ENCODE measurements at regions not wholly inside any gene's neighbourhood (a gene's known extent, or its start where the extent isn't known, plus 50 kb on each side); places are given as distances from the start of the nearest gene placed in this dataset.

DNA sequence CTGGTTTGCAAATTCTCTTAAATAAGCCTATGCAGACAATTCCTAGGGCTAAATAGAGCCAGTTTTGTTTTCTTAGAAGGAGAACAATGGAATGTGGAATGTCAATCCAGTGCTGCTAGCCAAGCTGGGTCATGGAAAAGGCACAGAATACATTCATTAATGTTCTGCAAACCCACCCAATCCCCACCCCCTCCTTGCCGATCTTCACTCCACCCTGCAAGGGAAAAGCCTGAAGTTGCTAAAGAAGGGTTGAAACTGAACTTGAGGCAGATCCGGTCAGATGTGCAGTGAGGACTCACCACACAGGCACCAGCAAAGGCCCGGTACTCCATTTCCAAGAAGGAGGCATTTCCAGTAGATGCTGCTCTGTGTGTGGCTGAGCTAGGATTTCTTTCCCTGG is 179.6 kb downstream of the PLPP3 start:
- Mint-ChIP-seq H3K4me1 (ENCODE audit: low read depth) (no peaks in the 10 kb centered on the region), H3K27me3 (ENCODE audit: insufficient read depth) (no peaks in the 10 kb centered on the region; the same call in 1 of the 2 replicates), H3K27ac (no peak overlapping the region), H3K36me3 (ENCODE audit: low read depth) (no peaks in the 10 kb centered on the region), H3K4me3 (no peak overlapping the region), H3K9me3 (no peaks in the 10 kb centered on the region; the same call in 1 of the 2 replicates)
- DNase-seq: no peak
- TF ChIP-seq, protein P1, sequence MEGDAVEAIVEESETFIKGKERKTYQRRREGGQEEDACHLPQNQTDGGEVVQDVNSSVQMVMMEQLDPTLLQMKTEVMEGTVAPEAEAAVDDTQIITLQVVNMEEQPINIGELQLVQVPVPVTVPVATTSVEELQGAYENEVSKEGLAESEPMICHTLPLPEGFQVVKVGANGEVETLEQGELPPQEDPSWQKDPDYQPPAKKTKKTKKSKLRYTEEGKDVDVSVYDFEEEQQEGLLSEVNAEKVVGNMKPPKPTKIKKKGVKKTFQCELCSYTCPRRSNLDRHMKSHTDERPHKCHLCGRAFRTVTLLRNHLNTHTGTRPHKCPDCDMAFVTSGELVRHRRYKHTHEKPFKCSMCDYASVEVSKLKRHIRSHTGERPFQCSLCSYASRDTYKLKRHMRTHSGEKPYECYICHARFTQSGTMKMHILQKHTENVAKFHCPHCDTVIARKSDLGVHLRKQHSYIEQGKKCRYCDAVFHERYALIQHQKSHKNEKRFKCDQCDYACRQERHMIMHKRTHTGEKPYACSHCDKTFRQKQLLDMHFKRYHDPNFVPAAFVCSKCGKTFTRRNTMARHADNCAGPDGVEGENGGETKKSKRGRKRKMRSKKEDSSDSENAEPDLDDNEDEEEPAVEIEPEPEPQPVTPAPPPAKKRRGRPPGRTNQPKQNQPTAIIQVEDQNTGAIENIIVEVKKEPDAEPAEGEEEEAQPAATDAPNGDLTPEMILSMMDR (IDR thresholded peaks at IDR 0.05): no peak

DNA sequence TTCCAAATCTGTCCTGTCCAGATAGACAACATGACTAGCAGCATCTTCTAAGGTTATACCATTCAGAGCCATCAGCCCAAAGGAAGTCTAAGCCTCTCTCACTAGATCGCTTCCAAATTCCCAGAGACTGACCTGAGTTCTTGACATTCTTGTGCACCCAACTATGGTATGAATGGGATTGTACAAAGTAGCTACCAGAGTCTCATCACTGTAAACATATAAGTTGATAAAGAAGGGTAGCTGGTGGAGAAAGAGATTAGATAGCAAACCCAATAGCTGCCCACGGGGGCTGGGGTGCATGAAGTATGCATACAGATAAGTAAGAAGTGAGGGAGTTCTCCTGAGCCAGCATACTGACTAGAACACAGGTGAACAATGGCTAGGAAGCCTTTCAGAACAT is 180.0 kb downstream of the PLPP3 start:
- H3K36me3 Mint-ChIP-seq (ENCODE audit: low read depth): no peaks in the 10 kb centered on the region
- peaks cover under 1% of the 10 kb centered on the region; the same call in 1 of the 2 replicates for H3K27me3 Mint-ChIP-seq (ENCODE audit: insufficient read depth)
- H3K9me3 Mint-ChIP-seq: no peaks in the 10 kb centered on the region; the same call in 1 of the 2 replicates
- H3K4me1 Mint-ChIP-seq (ENCODE audit: low read depth): no peaks in the 10 kb centered on the region
- TF ChIP-seq, protein P1 (IDR thresholded peaks at IDR 0.05): no peak
- H3K4me3 Mint-ChIP-seq: no peak overlapping the region
- no peak for DNase-seq
- no peak overlapping the region for H3K27ac Mint-ChIP-seq

DNA sequence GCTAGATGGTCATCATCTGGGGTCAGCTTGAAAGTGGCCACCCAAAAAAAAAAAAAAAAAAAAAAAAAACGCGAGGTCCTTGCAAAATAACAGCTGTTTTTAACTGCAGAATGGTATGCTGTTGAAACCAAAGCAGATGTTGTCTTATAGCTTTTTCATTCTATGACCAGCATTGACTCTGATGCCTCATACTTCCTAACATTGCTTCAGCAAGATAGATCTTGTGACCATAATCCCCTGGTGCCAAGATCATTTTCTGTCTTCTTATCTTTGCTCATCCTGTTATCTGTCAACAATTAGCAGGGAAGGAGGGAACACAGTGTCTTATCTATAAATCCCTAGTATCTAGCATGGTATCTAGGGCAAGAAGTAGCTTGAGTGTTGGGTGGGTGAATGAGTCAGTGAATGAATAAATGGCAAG is 181.5 kb downstream of the PLPP3 start:
- Mint-ChIP-seq H3K4me1 (ENCODE audit: low read depth) (no peaks in the 10 kb centered on the region), H3K27ac (no peak overlapping the region), H3K9me3 (no peaks in the 10 kb centered on the region; the same call in 1 of the 2 replicates), H3K4me3 (no peak overlapping the region), H3K36me3 (ENCODE audit: low read depth) (no peaks in the 10 kb centered on the region), H3K27me3 (ENCODE audit: insufficient read depth) (peaks cover 4% of the 10 kb centered on the region; the same call in 1 of the 2 replicates)
- TF ChIP-seq, protein P1 (IDR thresholded peaks at IDR 0.05): no peak
- no peak for DNase-seq

DNA sequence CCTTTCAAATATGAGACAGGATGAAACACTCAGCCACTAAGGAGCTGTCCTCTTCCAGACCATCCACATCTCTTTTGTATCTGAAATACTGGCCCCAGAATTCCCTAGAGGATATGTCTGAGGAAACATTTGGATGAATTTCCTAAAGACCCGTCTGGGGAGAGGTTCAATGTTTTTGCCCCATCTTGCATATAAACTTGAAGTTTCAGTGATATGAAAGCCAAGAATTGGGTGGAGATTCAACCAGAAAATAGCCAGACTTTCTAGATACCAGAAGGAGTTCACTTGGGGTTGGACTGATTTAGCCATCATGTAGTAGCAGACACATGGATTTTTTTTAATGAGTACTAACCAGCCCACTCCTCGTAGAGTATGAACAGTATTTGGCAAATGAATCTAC is 182.0 kb downstream of the PLPP3 start:
- Mint-ChIP-seq H3K9me3 (no peaks in the 10 kb centered on the region; the same call in 1 of the 2 replicates), H3K4me3 (no peak overlapping the region), H3K27ac (no peak overlapping the region), H3K27me3 (ENCODE audit: insufficient read depth) (peaks cover 4% of the 10 kb centered on the region; the same call in 1 of the 2 replicates), H3K4me1 (ENCODE audit: low read depth) (no peaks in the 10 kb centered on the region), H3K36me3 (ENCODE audit: low read depth) (no peaks in the 10 kb centered on the region)
- TF ChIP-seq, protein P1 (IDR thresholded peaks at IDR 0.05): no peak
- no peak for DNase-seq

DNA sequence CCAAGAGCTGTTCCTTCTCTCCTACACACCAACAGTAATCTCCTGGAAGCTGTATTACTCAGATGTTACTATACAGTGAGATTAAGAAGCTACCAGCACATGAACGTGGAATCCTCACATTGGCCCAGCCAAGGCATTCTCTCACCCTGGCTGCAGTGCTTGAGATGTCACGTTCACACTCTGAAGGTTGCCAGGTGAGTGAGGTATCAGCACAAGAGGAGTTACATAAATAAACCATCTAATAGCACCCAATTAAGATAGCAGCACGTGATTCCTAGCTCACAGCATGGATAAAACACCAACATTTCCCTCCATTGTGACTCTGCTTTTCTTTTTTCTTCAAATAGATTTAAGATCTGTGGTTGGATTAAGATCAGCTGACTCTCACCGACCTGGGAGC is 182.8 kb downstream of the PLPP3 start:
- H3K27me3 Mint-ChIP-seq (ENCODE audit: insufficient read depth): peaks cover 4% of the 10 kb centered on the region; the same call in 1 of the 2 replicates
- no peak overlapping the region for H3K27ac Mint-ChIP-seq
- no peaks in the 10 kb centered on the region for H3K36me3 Mint-ChIP-seq (ENCODE audit: low read depth)
- H3K9me3 Mint-ChIP-seq: no peaks in the 10 kb centered on the region; the same call in 1 of the 2 replicates
- H3K4me3 Mint-ChIP-seq: no peak overlapping the region
- TF ChIP-seq, protein P1 (IDR thresholded peaks at IDR 0.05): no peak
- no peaks in the 10 kb centered on the region for H3K4me1 Mint-ChIP-seq (ENCODE audit: low read depth)
- DNase-seq: no peak

DNA sequence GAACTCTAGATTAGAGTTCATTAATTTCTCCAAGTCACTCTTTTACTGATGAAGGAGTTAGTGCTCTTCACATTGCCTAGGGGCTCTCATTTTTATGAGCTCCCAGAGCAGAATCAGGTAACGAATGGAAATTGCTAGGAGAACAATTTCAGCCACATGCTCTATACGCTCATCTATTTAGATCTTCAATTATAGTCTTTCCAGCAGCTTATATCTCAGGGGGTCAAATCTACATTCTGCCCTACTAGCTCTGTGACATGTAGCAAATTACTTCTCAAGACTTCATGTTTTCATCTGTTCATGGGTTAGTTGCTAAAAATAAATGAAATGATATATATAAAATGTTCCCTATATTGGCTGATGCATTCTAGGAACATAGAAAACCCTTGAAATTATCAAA is 183.6 kb downstream of the PLPP3 start:
- DNase-seq: no peak
- Mint-ChIP-seq H3K4me1 (ENCODE audit: low read depth) (no peaks in the 10 kb centered on the region), H3K27me3 (ENCODE audit: insufficient read depth) (peaks cover 4% of the 10 kb centered on the region), H3K36me3 (ENCODE audit: low read depth) (no peaks in the 10 kb centered on the region; the same call in 1 of the 2 replicates), H3K9me3 (no peaks in the 10 kb centered on the region; the same call in 1 of the 2 replicates), H3K4me3 (no peak overlapping the region), H3K27ac (no peak overlapping the region)
- TF ChIP-seq, protein P1 (IDR thresholded peaks at IDR 0.05): no peak
